ENCODE measurements at regions not wholly inside any gene's neighbourhood (a gene's known extent, or its start where the extent isn't known, plus 50 kb on each side); places are given as distances from the start of the nearest gene placed in this dataset.

DNA sequence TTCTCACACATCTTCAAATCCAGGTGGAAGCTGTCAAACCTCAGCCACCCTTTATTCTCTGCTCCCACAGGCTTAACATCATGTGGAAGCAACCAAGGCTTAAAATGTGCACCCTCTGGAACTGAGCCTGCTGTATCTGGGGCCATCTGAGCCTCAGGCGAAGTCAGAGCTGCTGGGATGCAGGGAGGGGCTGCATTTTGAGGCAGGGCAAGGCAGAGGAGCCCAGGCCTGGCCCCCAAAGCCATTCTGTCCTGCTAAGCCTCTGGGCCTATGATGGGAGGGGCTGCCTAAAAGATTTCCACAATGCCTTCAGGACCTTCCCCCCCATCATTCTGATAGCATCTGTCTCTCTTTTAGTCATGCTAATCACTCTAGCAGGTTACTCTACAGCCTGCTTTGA is 51.7 kb upstream of the COBL start:
- no peak for DNase-seq (ENCODE audit: extremely low spot score)
- ChIA-PET CTCF (interaction anchor here (0.8 to 9.5 kb wide), 4 partner anchors 7 to 1276 kb away, joined by 3 to 88 read pairs (median 6); partner anchors contain the start of gene ZPBP), POLR2A (no interaction called here)
- TF ChIP-seq CTCF (IDR thresholded peaks at IDR 0.05; ENCODE audit: control extremely low read depth, extremely low read depth, low read depth, missing control alignments): no peak

- CTCF ChIA-PET: interaction anchor here (1.5 to 9.5 kb wide), 3 partner anchors 8 to 900 kb away, joined by 3 to 88 read pairs (median 6); no protein-coding TSS in a partner anchor
- POLR2A ChIA-PET: no interaction called here
- TF ChIP-seq CTCF (IDR thresholded peaks at IDR 0.05; ENCODE audit: control extremely low read depth, extremely low read depth, low read depth, missing control alignments): no peak
- DNase-seq (ENCODE audit: extremely low spot score): no peak
These were observed 51.0 kb upstream of the COBL start for GRCh38 chr7:51367614-51367968.

GRCh38 chr7:51366930-51367613 is 50.5 kb upstream of the COBL start:
- POLR2A ChIA-PET: no interaction called here
- CTCF ChIA-PET: interaction anchor here (0.6 to 9.5 kb wide), 4 partner anchors 9 to 899 kb away, joined by 3 to 88 read pairs (median 4); no protein-coding TSS in a partner anchor

More at GRCh38 chr7:51366930-51367613, 50.5 kb upstream of the COBL start:
- peak; percentile 56 for TF ChIP-seq CTCF (IDR thresholded peaks at IDR 0.05; ENCODE audit: control extremely low read depth, extremely low read depth, low read depth, missing control alignments)
- DNase-seq (ENCODE audit: extremely low spot score): peak; percentile 56
